A549 (cell line): ENCODE measurements at regions not wholly inside any gene's neighbourhood (a gene's known extent, or its start where the extent isn't known, plus 50 kb on each side); places are given as distances from the start of the nearest gene placed in this dataset.

Experiments
- BHLHE40 ChIP-seq: IDR thresholded peaks from 2 replicates; pipeline ENCODE4 v1.6.1; 2012; ENCODE audit warnings: low read depth, low read length, inconsistent platforms
- CBX2 ChIP-seq: fragments of 200-600 bp; sonication (generic); IDR thresholded peaks from 2 replicates; pipeline ENCODE4 v1.6.1; 2016; ENCODE audit warnings: low read depth, mild to moderate bottlenecking, borderline replicate concordance
- CHD4 ChIP-seq: fragments of 200-600 bp; sonication (generic); IDR thresholded peaks from 2 replicates; pipeline ENCODE4 v1.6.1; 2016; ENCODE audit warnings: antibody characterized with exemption, mild to moderate bottlenecking, borderline replicate concordance
- CTCF ChIP-seq: fragments of >200 bp; sonication (Bioruptor Twin); formaldehyde crosslinking; IDR thresholded peaks from 3 replicates; pipeline ENCODE4 v1.5.1; 2016
- ESRRA ChIP-seq: fragments of 150-350 bp; IDR thresholded peaks from 2 replicates; pipeline ENCODE4 v1.6.1; 2014; ENCODE audit warnings: mild to moderate bottlenecking, low read length, borderline replicate concordance
- HDAC2 ChIP-seq: fragments of 200-600 bp; sonication (generic); IDR thresholded peaks from 2 replicates; pipeline ENCODE4 v1.6.1; 2016
- KDM5A ChIP-seq: fragments of 200-600 bp; sonication (generic); IDR thresholded peaks from 2 replicates; pipeline ENCODE4 v1.6.1; 2016; ENCODE audit warnings: antibody characterized with exemption, mild to moderate bottlenecking
- POLR2AphosphoS2 ChIP-seq: conservative IDR thresholded peaks from 2 replicates; pipeline ENCODE4 v1.6.1; 2012; ENCODE audit warnings: low read length, improper control_type of control experiment, inconsistent platforms
- REST ChIP-seq: fragments of 200-600 bp; sonication (generic); IDR thresholded peaks from 2 replicates; pipeline ENCODE4 v1.6.1; 2016; ENCODE audit warnings: antibody characterized with exemption, mild to moderate bottlenecking, moderate library complexity

- TF ChIP-seq HDAC2: no peak
- TF ChIP-seq POLR2AphosphoS2: no peak
- no peak for TF ChIP-seq BHLHE40
- no peak for TF ChIP-seq ESRRA
- no peak for TF ChIP-seq KDM5A
- TF ChIP-seq CTCF: no peak
- TF ChIP-seq CHD4: no peak
- TF ChIP-seq REST: no peak
- TF ChIP-seq CBX2: no peak
Observed at GRCh38 chr22:47369020-47369419, 606.6 kb downstream of the TBC1D22A start.
